Heart left ventricle (tissue), 16 donors: ENCODE measurements at regions not wholly inside any gene's neighbourhood (a gene's known extent, or its start where the extent isn't known, plus 50 kb on each side); places are given as distances from the start of the nearest gene placed in this dataset.

Source experiments
- ATAC-seq, 4 donors: fragments of 200-7000 bp; cut with Tn5 transposase; one replicate each; pipeline ENCODE4 v1.9.1; 2020 to 2022; ENCODE audit warnings: moderate library complexity in 4 of 4, mild to moderate bottlenecking in 3 of 4, moderate number of reproducible peaks in 1 of 4
- DNase-seq, 5 donors: peaks; one replicate each; pipeline ENCODE4 v3.0.0-alpha.2; 2020
- H3K27ac ChIP-seq, 12 donors: fragments of 200-600 bp; sonication (generic) in 4 of 12; one replicate each; pipeline versions ENCODE4 v1.5.0 to v1.8.0; 2016 to 2022; ENCODE audit warnings: mild to moderate bottlenecking in 2 of 12
- H3K27me3 ChIP-seq, 9 donors: fragments of 200-600 bp; sonication (generic) in 2 of 9; one replicate each; pipeline versions ENCODE4 v1.5.1 to v1.8.0; 2016 to 2022; ENCODE audit warnings: mild to moderate bottlenecking in 3 of 9
- H3K36me3 ChIP-seq, 9 donors: fragments of 200-600 bp; sonication (generic) in 2 of 9; one replicate each; pipeline versions ENCODE4 v1.5.0 to v1.8.0; 2018 to 2022; ENCODE audit warnings: mild to moderate bottlenecking in 2 of 9
- H3K4me1 ChIP-seq, 12 donors: fragments of 200-600 bp; sonication (generic) in 4 of 12; one replicate each; pipeline versions ENCODE4 v1.5.0 to v1.8.0; 2016 to 2022; ENCODE audit warnings: mild to moderate bottlenecking in 3 of 12
- H3K4me3 ChIP-seq, 12 donors: fragments of 200-600 bp; sonication (generic) in 4 of 12; one replicate each; pipeline versions ENCODE4 v1.5.0 to v1.8.0; 2017 to 2022; ENCODE audit warnings: mild to moderate bottlenecking in 9 of 12, moderate library complexity in 4 of 12
- H3K9me3 ChIP-seq, 12 donors: fragments of 200-600 bp; sonication (generic) in 4 of 12; one replicate each; pipeline versions ENCODE4 v1.5.0 to v1.8.0; 2016 to 2022; ENCODE audit warnings: mild to moderate bottlenecking in 1 of 12
- CTCF ChIP-seq, 12 donors: fragments of 200-600 bp; sonication (generic) in 4 of 12; IDR thresholded peaks; one replicate each; pipeline versions ENCODE4 v1.5.0 to v1.8.0; 2018 to 2022; ENCODE audit warnings: antibody characterized with exemption in 12 of 12, mild to moderate bottlenecking in 5 of 12
- POLR2A ChIP-seq, 2 donors: fragments of 450-650 bp; IDR thresholded peaks; one replicate each; pipeline ENCODE4 v1.6.1; 2017; ENCODE audit warnings: antibody characterized with exemption in 2 of 2, mild to moderate bottlenecking in 2 of 2, moderate library complexity in 2 of 2
- WGBS, 4 donors: extraction: QIAGEN DNeasy Blood & Tissue Kit in 2 of 4; methylation state at CpG; one replicate each; pipeline versions ENCODE4 v1.1.5 to v1.1.7; 2013 to 2018; 5-methylcytosine and 5-hydroxymethylcytosine counted together
- intact Hi-C, 10 donors: fragments of 100-400 bp; cut with DNase I; formaldehyde crosslinking; loops; one replicate each; pipeline versions ENCODE4 v1.11.1 to v1.14.2; 2022
- donor health status: ischemic (EF 13 %, LVEDD 7.1; RV severe dilation, severe dysfunction).
- donor health status: healthy with polysubstance abuse.
- donor health status: DM: no; HTN: yes; CAD: no.
- donor health status: DM: no; HTN: no; CAD: no.
- donor health status: ischemic (EF 25% LVEDD 6.9; RV normal size, moderate dysfunction).
- donor health status: ischemic (EF 25% LVEDD 5.7; RV mildly dilated, moderate dysfunction).
- donor health status: healthy.
- donor health status: DM: yes; HTN: yes; CAD: no.
- donor health status: ischemic (EF 35%, LVEDD 5.7; RV mildly dilated, moderate dysfunction).
- donor health status: nonischemic (EF 11% LVEDD 7.7; RV severe dilation, severe dysfunction).
- donor health status: DM: yes; HTN: yes; CAD: no.
- donor health status: PGD.
- donor health status: ischemic (EF 29% LVEDD 5.4; RV normal size, mild dysfunction).
- donor health status: nonischemic (EF 23%, LVEDD 6.1; RV moderate dilation, normal function).

- H3K27ac ChIP-seq: no peak overlapping the region
- H3K9me3 ChIP-seq: peaks cover 0 to 31% (median 13%) of the 10 kb centered on the region in 12 donors
- no peak for ATAC-seq
- no peak for TF ChIP-seq POLR2A (IDR thresholded peaks at IDR 0.05)
- TF ChIP-seq CTCF (IDR thresholded peaks at IDR 0.05): no peak
- WGBS, 4 donors: 67 to 82% (median 78%) methylated on average over 2 of the region's 2 CpGs
- H3K4me3 ChIP-seq: no peak overlapping the region
- peaks cover 0 to 2% (median 0%) of the 10 kb centered on the region in 9 donors for H3K27me3 ChIP-seq
- intact Hi-C loops: no loop called here
- no peaks in the 10 kb centered on the region for H3K4me1 ChIP-seq
- DNase-seq: no peak
- H3K36me3 ChIP-seq: no peaks in the 10 kb centered on the region
Measured at GRCh38 chr7:98496618-98497017, 95.7 kb upstream of the BAIAP2L1 start.

GRCh38 chr7:98495200-98495955, 94.5 kb upstream of the BAIAP2L1 start:
- 77 to 83% (median 79%) methylated on average over 11 of the region's 11 CpGs for WGBS, 4 donors
- intact Hi-C loops: no loop called here
- DNase-seq (no peak), ATAC-seq (no peak)
- Histone ChIP-seq H3K9me3 (peaks cover 0 to 31% (median 13%) of the 10 kb centered on the region in 12 donors), H3K27me3 (no peaks in the 10 kb centered on the region), H3K4me3 (no peak overlapping the region), H3K36me3 (no peaks in the 10 kb centered on the region), H3K4me1 (no peaks in the 10 kb centered on the region), H3K27ac (no peak overlapping the region)
- no peak for TF ChIP-seq CTCF (IDR thresholded peaks at IDR 0.05)
- no peak for TF ChIP-seq POLR2A (IDR thresholded peaks at IDR 0.05)

- Histone ChIP-seq H3K36me3 (no peaks in the 10 kb centered on the region), H3K27ac (no peak overlapping the region), H3K4me3 (no peak overlapping the region), H3K27me3 (peaks cover 0 to 5% (median 0%) of the 10 kb centered on the region in 9 donors), H3K9me3 (peaks cover 0 to 31% (median 13%) of the 10 kb centered on the region in 12 donors), H3K4me1 (no peaks in the 10 kb centered on the region)
- ATAC-seq (no peak), DNase-seq (no peak)
- TF ChIP-seq CTCF (IDR thresholded peaks at IDR 0.05) (no peak), POLR2A (IDR thresholded peaks at IDR 0.05) (no peak)
- WGBS, 4 donors: 81 to 83% (median 81%) methylated on average over 21 of the region's 21 CpGs
- intact Hi-C loops: no loop called here
Measured at GRCh38 chr7:98493030-98493778, 92.3 kb upstream of the BAIAP2L1 start.

- Histone ChIP-seq H3K4me1 (no peaks in the 10 kb centered on the region), H3K9me3 (no peaks in the 10 kb centered on the region), H3K27me3 (peaks cover 0 to 7% (median 0%) of the 10 kb centered on the region in 9 donors), H3K4me3 (no peak overlapping the region), H3K36me3 (no peaks in the 10 kb centered on the region), H3K27ac (no peak overlapping the region)
- TF ChIP-seq CTCF (IDR thresholded peaks at IDR 0.05): no peak
- no peak for TF ChIP-seq POLR2A (IDR thresholded peaks at IDR 0.05)
- intact Hi-C loops: no loop called here
- 59 to 71% (median 68%) methylated on average over 7 of the region's 7 CpGs for WGBS, 4 donors
- DNase-seq (no peak), ATAC-seq (no peak)
Measured at GRCh38 chr7:98488167-98488566, 87.3 kb upstream of the BAIAP2L1 start.
